Uterus (tissue), 3 donors: ENCODE measurements at regions not wholly inside any gene's neighbourhood (a gene's known extent, or its start where the extent isn't known, plus 50 kb on each side); places are given as distances from the start of the nearest gene placed in this dataset.

Source experiments
- DNase-seq, 2 donors: peaks; one replicate each; pipeline ENCODE4 v3.0.0-alpha.2; 2019 to 2020
- H3K27ac ChIP-seq, 2 donors: fragments of 200-600 bp; sonication (generic); 1 replicate in 1 of 2; 2 replicates in 1 of 2; pipeline ENCODE4 v1.5.1; 2016 to 2018
- H3K27me3 ChIP-seq, 2 donors: fragments of 200-600 bp; sonication (generic); one replicate each; pipeline ENCODE4 v1.5.1; 2018 to 2019; ENCODE audit warnings: control low read depth in 1 of 2
- H3K36me3 ChIP-seq, 2 donors: fragments of 200-600 bp; sonication (generic); one replicate each; pipeline ENCODE4 v1.5.1; 2019; ENCODE audit warnings: control low read depth in 1 of 2
- H3K4me1 ChIP-seq, 2 donors: fragments of 200-600 bp; sonication (generic); one replicate each; pipeline ENCODE4 v1.5.1; 2018 to 2019; ENCODE audit warnings: control low read depth in 1 of 2
- H3K4me3 ChIP-seq, 2 donors: fragments of 200-600 bp; sonication (generic); 1 replicate in 1 of 2; 2 replicates in 1 of 2; pipeline ENCODE4 v1.5.1; 2018 to 2019; ENCODE audit warnings: mild to moderate bottlenecking in 1 of 2
- H3K9me3 ChIP-seq, 2 donors: fragments of 200-600 bp; sonication (generic); one replicate each; pipeline ENCODE4 v1.5.1; 2019; ENCODE audit warnings: control low read depth in 1 of 2
- POLR2A ChIP-seq, 2 donors: fragments of 450-650 bp; IDR thresholded peaks; one replicate each; pipeline ENCODE4 v1.6.1; 2016; ENCODE audit warnings: antibody characterized with exemption in 2 of 2, mild to moderate bottlenecking in 1 of 2, moderate library complexity in 1 of 2
- intact Hi-C: fragments of 100-400 bp; cut with DNase I; formaldehyde crosslinking; loops from one replicate; pipeline ENCODE4 v1.15.1; 2023; ENCODE audit warnings: low total_unique reads
- TF ChIP-seq, protein P1 (sequence below), 4 experiments: fragments of 200-600 bp in 2 of 4; fragments of 450-650 bp in 2 of 4; sonication (generic) in 2 of 4; IDR thresholded peaks; one replicate each; pipeline ENCODE4 v1.5.1; 2016 to 2019; ENCODE audit warnings: antibody characterized with exemption in 4 of 4, mild to moderate bottlenecking in 2 of 4, moderate library complexity in 1 of 4
- donor health status: DM: yes; HTN: yes; CAD: no.

GRCh38 chr19:31985001-31985605 is 360.3 kb upstream of the ZNF507 start:
- no peak for DNase-seq

DNA sequence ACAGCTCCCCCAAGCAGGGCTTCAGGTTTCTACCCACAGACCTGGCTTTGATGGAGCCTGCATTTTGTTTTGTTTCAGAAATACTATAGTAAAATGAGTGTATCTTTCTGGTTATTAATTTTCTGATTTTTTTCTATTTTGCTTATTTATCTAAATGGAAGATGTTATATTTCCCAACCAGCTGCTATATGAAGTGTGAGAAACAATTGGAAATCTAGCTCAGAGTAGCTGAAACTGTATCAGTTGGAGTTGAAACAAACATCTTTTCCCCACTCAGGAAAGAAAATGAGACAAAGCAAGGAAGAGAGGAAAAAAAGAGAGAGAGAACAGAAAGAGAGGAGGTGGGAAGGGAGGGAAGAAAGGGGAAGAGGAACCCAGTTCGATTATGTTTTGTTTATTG is 358.5 kb upstream of the ZNF507 start:
- Histone ChIP-seq H3K27ac (no peak overlapping the region), H3K4me3 (no peak overlapping the region)
- no peak for DNase-seq

More at GRCh38 chr19:31985001-31985605, 360.3 kb upstream of the ZNF507 start:
- intact Hi-C loops, result no loop called here
- Histone ChIP-seq H3K4me3 (no peak overlapping the region), H3K27ac (no peak overlapping the region), H3K27me3 (no peaks in the 10 kb centered on the region), H3K36me3 (no peaks in the 10 kb centered on the region), H3K4me1 (no peaks in the 10 kb centered on the region), H3K9me3 (no peaks in the 10 kb centered on the region)
- TF ChIP-seq POLR2A (IDR thresholded peaks at IDR 0.05), result no peak
- TF ChIP-seq, protein P1, sequence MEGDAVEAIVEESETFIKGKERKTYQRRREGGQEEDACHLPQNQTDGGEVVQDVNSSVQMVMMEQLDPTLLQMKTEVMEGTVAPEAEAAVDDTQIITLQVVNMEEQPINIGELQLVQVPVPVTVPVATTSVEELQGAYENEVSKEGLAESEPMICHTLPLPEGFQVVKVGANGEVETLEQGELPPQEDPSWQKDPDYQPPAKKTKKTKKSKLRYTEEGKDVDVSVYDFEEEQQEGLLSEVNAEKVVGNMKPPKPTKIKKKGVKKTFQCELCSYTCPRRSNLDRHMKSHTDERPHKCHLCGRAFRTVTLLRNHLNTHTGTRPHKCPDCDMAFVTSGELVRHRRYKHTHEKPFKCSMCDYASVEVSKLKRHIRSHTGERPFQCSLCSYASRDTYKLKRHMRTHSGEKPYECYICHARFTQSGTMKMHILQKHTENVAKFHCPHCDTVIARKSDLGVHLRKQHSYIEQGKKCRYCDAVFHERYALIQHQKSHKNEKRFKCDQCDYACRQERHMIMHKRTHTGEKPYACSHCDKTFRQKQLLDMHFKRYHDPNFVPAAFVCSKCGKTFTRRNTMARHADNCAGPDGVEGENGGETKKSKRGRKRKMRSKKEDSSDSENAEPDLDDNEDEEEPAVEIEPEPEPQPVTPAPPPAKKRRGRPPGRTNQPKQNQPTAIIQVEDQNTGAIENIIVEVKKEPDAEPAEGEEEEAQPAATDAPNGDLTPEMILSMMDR (IDR thresholded peaks at IDR 0.05), result no peak

GRCh38 chr19:31988256-31988655 is 357.2 kb upstream of the ZNF507 start:
- intact Hi-C loops, result no loop called here
- no peak for DNase-seq
- H3K27ac ChIP-seq, result no peak overlapping the region
- no peaks in the 10 kb centered on the region for H3K36me3 ChIP-seq
- no peaks in the 10 kb centered on the region for H3K27me3 ChIP-seq
- TF ChIP-seq POLR2A (IDR thresholded peaks at IDR 0.05), result no peak
- TF ChIP-seq, protein P1 (IDR thresholded peaks at IDR 0.05), result no peak
- H3K4me1 ChIP-seq, result no peaks in the 10 kb centered on the region
- H3K4me3 ChIP-seq, result no peak overlapping the region
- no peaks in the 10 kb centered on the region for H3K9me3 ChIP-seq

More for the DNA sequence above, 358.5 kb upstream of the ZNF507 start:
- no peaks in the 10 kb centered on the region for H3K36me3 ChIP-seq
- TF ChIP-seq, protein P1 (IDR thresholded peaks at IDR 0.05), result no peak
- no peak for TF ChIP-seq POLR2A (IDR thresholded peaks at IDR 0.05)
- H3K4me1 ChIP-seq, result no peaks in the 10 kb centered on the region
- H3K9me3 ChIP-seq, result no peaks in the 10 kb centered on the region
- intact Hi-C loops, result no loop called here
- no peaks in the 10 kb centered on the region for H3K27me3 ChIP-seq

GRCh38 chr19:31991984-31992655 is 353.3 kb upstream of the ZNF507 start:
- Histone ChIP-seq H3K27ac (no peak overlapping the region), H3K27me3 (no peaks in the 10 kb centered on the region), H3K4me3 (no peak overlapping the region), H3K9me3 (no peaks in the 10 kb centered on the region), H3K4me1 (no peaks in the 10 kb centered on the region), H3K36me3 (no peaks in the 10 kb centered on the region)
- TF ChIP-seq POLR2A (IDR thresholded peaks at IDR 0.05), result no peak
- TF ChIP-seq, protein P1 (IDR thresholded peaks at IDR 0.05), result no peak
- intact Hi-C loops, result no loop called here
- no peak for DNase-seq

GRCh38 chr19:31992750-31993149 is 352.7 kb upstream of the ZNF507 start:
- intact Hi-C loops, result no loop called here
- H3K27me3 ChIP-seq, result no peaks in the 10 kb centered on the region
- no peaks in the 10 kb centered on the region for H3K4me1 ChIP-seq
- DNase-seq, result no peak
- TF ChIP-seq POLR2A (IDR thresholded peaks at IDR 0.05), result no peak
- TF ChIP-seq, protein P1 (IDR thresholded peaks at IDR 0.05), result no peak
- no peaks in the 10 kb centered on the region for H3K36me3 ChIP-seq
- H3K4me3 ChIP-seq, result no peak overlapping the region
- H3K9me3 ChIP-seq, result no peaks in the 10 kb centered on the region
- H3K27ac ChIP-seq, result no peak overlapping the region
